ENCODE measurements at regions not wholly inside any gene's neighbourhood (a gene's known extent, or its start where the extent isn't known, plus 50 kb on each side); places are given as distances from the start of the nearest gene placed in this dataset.

GRCh38 chr4:107279733-107280132, 243.6 kb upstream of the DKK2 start:
- no peaks in the 10 kb centered on the region for H3K9me2 ChIP-seq (ENCODE audit: insufficient read depth)
- no peaks in the 10 kb centered on the region for H3K9me3 ChIP-seq (ENCODE audit: insufficient read depth, low read depth)
- H4K20me1 ChIP-seq (ENCODE audit: insufficient read depth), result no peaks in the 10 kb centered on the region
- H3K27ac ChIP-seq, result no peak overlapping the region
- ChIA-PET CTCF (no interaction called here), POLR2A (ENCODE audit: unreplicated experiment) (no interaction called here)
- intact Hi-C loops (cut with micrococcal nuclease; ENCODE audit: unreplicated experiment), result no loop called here
- no peak overlapping the region for H2AFZ ChIP-seq
- no peaks in the 10 kb centered on the region for H3K79me2 ChIP-seq (ENCODE audit: low read depth)
- TF ChIP-seq CTCF (conservative IDR thresholded peaks at IDR 0.05) (no peak), EZH2 (IDR thresholded peaks at IDR 0.05; ENCODE audit: low read depth) (no peak)
- H3K4me2 ChIP-seq, result no peak overlapping the region
- peak in 1 of 2 experiments; percentile 56 for DNase-seq
- H3K36me3 ChIP-seq (ENCODE audit: low read depth), result no peaks in the 10 kb centered on the region
- no peaks in the 10 kb centered on the region for H3F3A ChIP-seq (ENCODE audit: insufficient read depth, low read depth)
- H3K4me1 ChIP-seq (replicated peaks; ENCODE audit: insufficient read depth), result no peaks in the 10 kb centered on the region; the same call in 1 of the 2 replicates
- no peak overlapping the region for H3K4me3 ChIP-seq
- no peaks in the 10 kb centered on the region for H3K27me3 ChIP-seq (ENCODE audit: insufficient read depth, low read depth)
- BruUV-seq (replicated peaks), result no TSS peak

GRCh38 chr4:107278791-107279483, 242.8 kb upstream of the DKK2 start:
- no peaks in the 10 kb centered on the region for H3K9me3 ChIP-seq (ENCODE audit: insufficient read depth, low read depth)
- no peaks in the 10 kb centered on the region for H3K79me2 ChIP-seq (ENCODE audit: low read depth)
- no peaks in the 10 kb centered on the region for H3K36me3 ChIP-seq (ENCODE audit: low read depth)
- no peaks in the 10 kb centered on the region for H3K9me2 ChIP-seq (ENCODE audit: insufficient read depth)
- no peak for TF ChIP-seq CTCF (conservative IDR thresholded peaks at IDR 0.05)
- TF ChIP-seq EZH2 (IDR thresholded peaks at IDR 0.05; ENCODE audit: low read depth), result no peak
- no peak overlapping the region for H3K27ac ChIP-seq
- no peak overlapping the region for H3K4me2 ChIP-seq
- no TSS peak for BruUV-seq (replicated peaks)
- ChIA-PET CTCF (no interaction called here), POLR2A (ENCODE audit: unreplicated experiment) (interaction anchor here (0.5 kb wide), 1 partner anchor 1069 kb away, joined by 4 read pairs; no protein-coding TSS in a partner anchor)
- H3K4me3 ChIP-seq, result no peak overlapping the region
- no peaks in the 10 kb centered on the region for H3F3A ChIP-seq (ENCODE audit: insufficient read depth, low read depth)
- H2AFZ ChIP-seq, result no peak overlapping the region
- no peaks in the 10 kb centered on the region for H4K20me1 ChIP-seq (ENCODE audit: insufficient read depth)
- no peak for DNase-seq
- intact Hi-C loops (cut with micrococcal nuclease; ENCODE audit: unreplicated experiment), result no loop called here
- H3K4me1 ChIP-seq (replicated peaks; ENCODE audit: insufficient read depth), result no peaks in the 10 kb centered on the region; the same call in 1 of the 2 replicates
- no peaks in the 10 kb centered on the region for H3K27me3 ChIP-seq (ENCODE audit: insufficient read depth, low read depth)

- no peaks in the 10 kb centered on the region for H3K79me2 ChIP-seq (ENCODE audit: low read depth)
- H3K4me3 ChIP-seq, result no peak overlapping the region
- H3K9me2 ChIP-seq (ENCODE audit: insufficient read depth), result no peaks in the 10 kb centered on the region
- H3K27ac ChIP-seq, result no peak overlapping the region
- no peaks in the 10 kb centered on the region for H4K20me1 ChIP-seq (ENCODE audit: insufficient read depth)
- TF ChIP-seq CTCF (conservative IDR thresholded peaks at IDR 0.05) (no peak), EZH2 (IDR thresholded peaks at IDR 0.05; ENCODE audit: low read depth) (no peak)
- no peaks in the 10 kb centered on the region for H3K27me3 ChIP-seq (ENCODE audit: insufficient read depth, low read depth)
- intact Hi-C loops (cut with micrococcal nuclease; ENCODE audit: unreplicated experiment), result no loop called here
- CTCF ChIA-PET, result no interaction called here
- no peak overlapping the region for H3K4me2 ChIP-seq
- POLR2A ChIA-PET (ENCODE audit: unreplicated experiment), result no interaction called here
- H3K9me3 ChIP-seq (ENCODE audit: insufficient read depth, low read depth), result no peaks in the 10 kb centered on the region
- no peaks in the 10 kb centered on the region; the same call in 1 of the 2 replicates for H3K4me1 ChIP-seq (replicated peaks; ENCODE audit: insufficient read depth)
- no peaks in the 10 kb centered on the region for H3F3A ChIP-seq (ENCODE audit: insufficient read depth, low read depth)
- DNase-seq, result no peak
- no peaks in the 10 kb centered on the region for H3K36me3 ChIP-seq (ENCODE audit: low read depth)
- no peak overlapping the region for H2AFZ ChIP-seq
- BruUV-seq (replicated peaks), result no TSS peak
Observed at GRCh38 chr4:107276052-107276451, 239.9 kb upstream of the DKK2 start.
